SU-DHL-6 (cell line): ENCODE measurements at regions not wholly inside any gene's neighbourhood (a gene's known extent, or its start where the extent isn't known, plus 50 kb on each side); places are given as distances from the start of the nearest gene placed in this dataset.

Experiments
- CTCF ChIP-seq: fragments of 200-600 bp; sonication (generic); IDR thresholded peaks from one replicate; pipeline ENCODE4 v1.5.1; 2017; ENCODE audit warnings: antibody characterized with exemption, mild to moderate bottlenecking, low read length, moderate library complexity; ENCODE audit not compliant: insufficient read depth, poor library complexity, severe bottlenecking
- EZH2phosphoT487 ChIP-seq: fragments of 200-600 bp; sonication (generic), shearing (Covaris generic); conservative IDR thresholded peaks from 2 replicates; pipeline ENCODE4 v1.6.1; 2018; ENCODE audit warnings: mild to moderate bottlenecking, antibody characterized with exemption, low read length, moderate library complexity, mixed read lengths

GRCh38 chr21:43311301-43311817 is 115.6 kb downstream of the SIK1 start:
- TF ChIP-seq CTCF (no peak), EZH2phosphoT487 (no peak)
